Transverse colon (tissue), 4 donors: ENCODE measurements at regions not wholly inside any gene's neighbourhood (a gene's known extent, or its start where the extent isn't known, plus 50 kb on each side); places are given as distances from the start of the nearest gene placed in this dataset.

ENCODE experiments used
- CTCF ChIP-seq, 5 experiments: fragments of 200-600 bp in 3 of 5; fragments of 450-650 bp in 2 of 5; sonication (generic) in 3 of 5; IDR thresholded peaks; 1 replicate in 2 of 5; 2 replicates in 3 of 5; pipeline ENCODE4 v1.5.1; 2016 to 2017; ENCODE audit warnings: antibody characterized with exemption in 5 of 5, inconsistent platforms in 3 of 5, mild to moderate bottlenecking in 2 of 5, moderate library complexity in 1 of 5
- EP300 ChIP-seq: sonication (generic); formaldehyde crosslinking; IDR thresholded peaks from one replicate; pipeline ENCODE4 v1.6.1; 2017; ENCODE audit warnings: antibody characterized with exemption, low read depth
- POLR2A ChIP-seq: fragments of 450-650 bp; IDR thresholded peaks from one replicate; pipeline ENCODE4 v1.6.1; 2016; ENCODE audit warnings: antibody characterized with exemption, mild to moderate bottlenecking, moderate library complexity
- POLR2AphosphoS5 ChIP-seq, 3 donors: sonication (generic); formaldehyde crosslinking; IDR thresholded peaks; one replicate each; pipeline ENCODE4 v1.6.1; 2016; ENCODE audit warnings: antibody characterized with exemption in 3 of 3

- no peak for TF ChIP-seq CTCF (IDR thresholded peaks at IDR 0.05)
- no peak for TF ChIP-seq POLR2A
- TF ChIP-seq EP300, result no peak
- no peak for TF ChIP-seq POLR2AphosphoS5 (IDR thresholded peaks at IDR 0.05)
Observed at GRCh38 chr13:65789815-65790214, 1440.3 kb downstream of the PCDH9 start.
